A673 (cell line): ENCODE measurements at regions not wholly inside any gene's neighbourhood (a gene's known extent, or its start where the extent isn't known, plus 50 kb on each side); places are given as distances from the start of the nearest gene placed in this dataset.
A peak's percentile ranks its signal among the peaks of the same experiment; 100 is the strongest.

ENCODE experiments used
- BruUV-seq: library from RNA; stranded (reverse); fragments of 400-500 nt; replicated peaks from 2 replicates; lab custom pipeline; 2021; lab: Mats Ljungman, UMichigan
- CTCF ChIA-PET: fragments of 300-600 bp; sonication (Branson Sonifier 250); formaldehyde crosslinking; loops from one replicate; lab custom pipeline; 2022; ENCODE audit warnings: antibody characterized with exemption; lab: Charles Lee
- POLR2A ChIA-PET: fragments of 300-600 bp; sonication (Branson Sonifier 250); formaldehyde crosslinking; loops from one replicate; lab custom pipeline; 2022; ENCODE audit warnings: antibody characterized with exemption; ENCODE audit not compliant: low non-redundant PET; lab: Charles Lee
- DNase-seq: peaks from one replicate; pipeline ENCODE4 v3.0.0-alpha.2; 2015; ENCODE audit warnings: low spot score
- H3K27ac ChIP-seq: fragments of 200-600 bp; sonication (generic); 2 replicates; pipeline ENCODE4 v1.5.1; 2016; ENCODE audit warnings: mixed run types, low read depth, mild to moderate bottlenecking, mixed read lengths, antibody characterized with exemption, low read length; ENCODE audit not compliant: poor library complexity, severe bottlenecking
- H3K27me3 ChIP-seq: fragments of 200-600 bp; sonication (generic); replicated peaks from 2 replicates; pipeline ENCODE4 v1.6.1; 2017; ENCODE audit warnings: mixed run types, low read depth, mild to moderate bottlenecking, mixed read lengths, antibody characterized with exemption, low read length; ENCODE audit not compliant: insufficient read depth, poor library complexity
- H3K36me3 ChIP-seq: fragments of 200-600 bp; sonication (generic); 2 replicates; pipeline ENCODE4 v1.6.1; 2016; ENCODE audit warnings: mixed run types, mild to moderate bottlenecking, mixed read lengths, antibody characterized with exemption, low read length; ENCODE audit not compliant: insufficient read depth, poor library complexity, severe bottlenecking
- H3K4me1 ChIP-seq: fragments of 200-600 bp; sonication (generic); 2 replicates; pipeline ENCODE4 v1.6.1; 2017; ENCODE audit warnings: mixed run types, mild to moderate bottlenecking, mixed read lengths, antibody characterized with exemption, low read length; ENCODE audit not compliant: insufficient read depth, poor library complexity, severe bottlenecking
- H3K4me3 ChIP-seq: fragments of 200-600 bp; sonication (generic); 2 replicates; pipeline ENCODE4 v1.5.1; 2016; ENCODE audit warnings: low read depth, mixed run types, mild to moderate bottlenecking, mixed read lengths, low read length; ENCODE audit not compliant: poor library complexity, severe bottlenecking
- H3K9me3 ChIP-seq: fragments of 200-600 bp; sonication (generic); 2 replicates; pipeline ENCODE4 v1.6.1; 2016; ENCODE audit warnings: mixed run types, low read depth, mild to moderate bottlenecking, mixed read lengths, antibody characterized with exemption, low read length; ENCODE audit not compliant: poor library complexity, severe bottlenecking
- CTCF ChIP-seq: fragments of 300-800, 200-600 bp; sonication (generic); conservative IDR thresholded peaks from 2 replicates; pipeline ENCODE4 v1.5.1; 2017; ENCODE audit warnings: low read depth, mild to moderate bottlenecking, antibody characterized with exemption, low read length, moderate library complexity, mixed read lengths
- EZH2 ChIP-seq: fragments of 200-600 bp; sonication (generic); IDR thresholded peaks from 2 replicates; pipeline ENCODE4 v1.6.1; 2017; ENCODE audit warnings: borderline replicate concordance, low read depth, mild to moderate bottlenecking, mixed read lengths, antibody characterized with exemption, low read length; ENCODE audit not compliant: poor library complexity, severe bottlenecking
- intact Hi-C: fragments of 100-400 bp; cut with micrococcal nuclease; formaldehyde crosslinking; loops from one replicate; pipeline ENCODE4 v1.10.0; 2022; ENCODE audit not compliant: unreplicated experiment

GRCh38 chr10:2745666-2746065 lies 321.7 kb upstream of the PFKP start:
- Histone ChIP-seq H3K36me3 (no peaks in the 10 kb centered on the region), H3K4me1 (no peaks in the 10 kb centered on the region), H3K4me3 (no peak overlapping the region), H3K9me3 (no peaks in the 10 kb centered on the region), H3K27ac (no peak overlapping the region), H3K27me3 (peaks cover 87% of the 10 kb centered on the region)
- ChIA-PET CTCF (no interaction called here), POLR2A (no interaction called here)
- BruUV-seq, result no TSS peak
- intact Hi-C loops, result no loop called here
- no peak for DNase-seq
- TF ChIP-seq EZH2, result no peak
- no peak for TF ChIP-seq CTCF

- ChIA-PET CTCF (no interaction called here), POLR2A (no interaction called here)
- Histone ChIP-seq H3K27me3 (peaks cover 88% of the 10 kb centered on the region), H3K36me3 (no peaks in the 10 kb centered on the region), H3K4me3 (no peak overlapping the region), H3K27ac (no peak overlapping the region), H3K4me1 (no peaks in the 10 kb centered on the region), H3K9me3 (no peaks in the 10 kb centered on the region)
- TF ChIP-seq CTCF (no peak), EZH2 (peak; percentile 47)
- intact Hi-C loops, result no loop called here
- BruUV-seq, result no TSS peak
- DNase-seq, result no peak
Measured at GRCh38 chr10:2744547-2745200, 322.7 kb upstream of the PFKP start.

GRCh38 chr10:2734603-2735002 lies 332.7 kb upstream of the PFKP start:
- BruUV-seq, result no TSS peak
- peaks cover 97% of the 10 kb centered on the region for H3K27me3 ChIP-seq
- ChIA-PET CTCF (no interaction called here), POLR2A (no interaction called here)
- intact Hi-C loops, result no loop called here
- no peaks in the 10 kb centered on the region for H3K9me3 ChIP-seq
- DNase-seq, result no peak
- H3K4me1 ChIP-seq, result no peaks in the 10 kb centered on the region
- no peak overlapping the region for H3K4me3 ChIP-seq
- no peak overlapping the region for H3K27ac ChIP-seq
- TF ChIP-seq CTCF (no peak), EZH2 (no peak)
- no peaks in the 10 kb centered on the region for H3K36me3 ChIP-seq
